HG02970 (cell line): ENCODE measurements at regions not wholly inside any gene's neighbourhood (a gene's known extent, or its start where the extent isn't known, plus 50 kb on each side); places are given as distances from the start of the nearest gene placed in this dataset.
"Not testable (repeated sequence)": the region's sequence is repeated elsewhere in the genome, so short reads cannot be mapped to it uniquely, and the experiment has no call there.

Source experiments
- ATAC-seq: cut with Tn5 transposase; IDR thresholded peaks from one replicate; pipeline ENCODE4 v1.9.1; 2021; ENCODE audit warnings: mild to moderate bottlenecking, moderate library complexity, moderate number of reproducible peaks; ENCODE audit not compliant: unreplicated experiment, low FRiP score

DNA sequence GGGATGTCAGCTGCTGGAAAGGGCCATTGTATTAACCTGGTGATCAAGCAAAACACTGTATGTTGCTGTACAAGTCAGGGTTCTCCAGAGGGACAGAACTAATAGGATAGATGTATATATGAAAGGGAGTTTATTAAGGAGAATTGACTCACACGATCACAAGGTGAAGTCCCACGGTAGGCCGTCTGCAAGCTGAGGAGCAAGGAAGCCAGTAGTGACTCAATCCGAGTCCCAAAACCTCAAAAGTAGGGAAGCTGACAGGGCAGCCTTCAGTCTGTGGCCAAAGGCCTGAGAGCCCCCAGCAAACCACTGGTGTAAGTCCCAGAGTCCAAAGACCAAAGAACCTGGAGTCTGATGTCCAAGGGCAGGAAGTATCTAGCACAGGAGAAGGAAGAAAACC, 116.0 kb upstream of the DAP start:
- ATAC-seq = not testable (repeated sequence)

GRCh38 chr5:10876006-10876744, 115.1 kb upstream of the DAP start:
- no peak for ATAC-seq

- no peak for ATAC-seq
Measured at GRCh38 chr5:10875201-10875768, 114.3 kb upstream of the DAP start.

GRCh38 chr5:10874541-10874940, 113.5 kb upstream of the DAP start:
- no peak for ATAC-seq

GRCh38 chr5:10870791-10871190, 109.8 kb upstream of the DAP start:
- no peak for ATAC-seq

- ATAC-seq = no peak
Measured at GRCh38 chr5:10868956-10869355, 107.9 kb upstream of the DAP start.

DNA sequence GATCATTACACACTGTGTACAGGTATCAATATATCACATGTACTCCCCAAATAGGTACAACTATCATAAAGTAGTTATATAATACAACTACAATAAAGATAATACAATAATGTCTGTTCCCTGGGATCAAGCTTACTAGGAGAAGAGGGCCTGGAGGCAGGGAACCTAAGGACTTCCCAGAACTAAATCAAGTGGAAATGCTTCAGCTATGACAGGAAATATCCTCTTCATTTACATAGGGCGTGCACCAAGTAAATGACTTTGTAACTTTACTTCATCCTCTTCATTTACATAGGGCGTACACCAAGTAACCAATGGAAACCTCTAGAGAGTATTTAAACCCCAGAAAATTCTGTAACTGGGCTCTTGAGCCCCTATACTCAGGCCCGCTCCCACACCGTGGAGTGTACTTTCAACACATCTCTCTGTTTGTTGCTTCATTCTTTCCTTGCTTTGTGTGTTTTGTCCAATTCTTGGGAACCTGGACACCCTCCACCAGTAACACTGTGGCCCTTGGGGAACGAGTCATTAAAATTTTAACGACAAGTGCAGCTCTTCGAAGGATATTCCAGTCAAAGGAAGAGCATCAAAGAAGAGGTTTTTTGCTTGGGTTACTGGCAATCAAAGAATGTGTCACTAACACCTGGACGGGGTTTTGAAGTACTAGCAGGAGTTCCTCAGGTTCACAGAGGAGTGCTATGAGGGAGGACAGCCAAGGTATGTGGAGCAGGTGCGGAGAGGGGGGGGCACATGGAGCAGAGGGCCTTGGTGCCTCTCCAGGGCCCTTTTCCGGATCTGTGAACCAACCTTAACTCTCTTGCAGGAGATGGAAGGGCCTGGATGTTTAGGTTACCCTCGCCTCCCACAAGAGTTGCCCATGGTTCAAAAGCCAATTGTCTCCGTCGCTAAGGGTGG, 106.6 kb upstream of the DAP start:
- ATAC-seq = no peak

GRCh38 chr5:10866913-10867312, 105.9 kb upstream of the DAP start:
- ATAC-seq = no peak

DNA sequence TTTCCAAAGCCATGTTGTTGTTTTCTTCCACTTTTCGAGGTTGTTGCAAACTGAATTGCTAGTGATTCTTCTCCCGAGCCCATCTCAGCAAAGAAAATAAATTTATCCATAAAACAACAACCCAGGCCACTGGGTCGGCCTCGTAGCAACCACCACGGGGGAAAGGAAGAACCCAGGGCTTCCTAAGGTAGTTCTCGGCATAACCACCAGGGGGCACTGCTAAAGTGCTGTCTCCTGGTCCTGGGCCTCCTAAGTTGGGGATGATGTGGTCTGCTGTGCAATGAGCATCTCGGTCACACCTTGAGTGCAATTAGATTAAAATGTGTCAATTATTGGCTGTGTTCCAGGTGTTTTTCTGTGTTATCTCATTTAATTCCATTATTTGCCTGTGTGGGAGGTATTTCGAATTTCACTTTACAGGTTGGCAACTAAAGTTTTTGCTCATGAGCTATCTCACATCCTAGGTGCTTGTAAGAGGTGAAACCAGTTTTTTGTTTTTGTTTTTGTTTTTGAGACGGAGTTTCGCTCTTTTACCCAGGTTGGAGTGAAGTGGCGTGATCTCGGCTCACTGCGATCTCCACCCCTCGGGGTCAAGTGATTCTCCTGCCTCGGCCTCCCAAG, 102.8 kb upstream of the DAP start:
- ATAC-seq = peak; percentile 80

DNA sequence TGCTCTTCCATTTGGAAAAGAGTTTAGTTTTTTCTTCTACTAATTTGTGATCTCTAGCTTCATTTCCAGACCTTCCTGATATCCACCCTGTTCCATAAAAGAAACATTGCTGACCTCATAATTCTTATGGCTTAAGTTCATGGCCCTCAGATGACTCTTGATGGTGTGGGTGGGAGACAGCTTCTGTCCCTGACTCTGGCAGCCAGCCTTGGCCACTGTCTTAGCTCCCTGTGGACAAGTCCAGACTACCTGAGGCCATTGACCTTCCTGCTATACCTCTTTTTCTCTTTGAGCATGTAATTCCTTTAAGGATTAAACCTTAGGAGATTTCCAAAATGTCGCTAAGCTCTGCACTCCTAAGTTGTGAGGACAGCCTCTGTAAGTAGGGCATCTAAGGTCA, 101.1 kb upstream of the DAP start:
- no peak for ATAC-seq

DNA sequence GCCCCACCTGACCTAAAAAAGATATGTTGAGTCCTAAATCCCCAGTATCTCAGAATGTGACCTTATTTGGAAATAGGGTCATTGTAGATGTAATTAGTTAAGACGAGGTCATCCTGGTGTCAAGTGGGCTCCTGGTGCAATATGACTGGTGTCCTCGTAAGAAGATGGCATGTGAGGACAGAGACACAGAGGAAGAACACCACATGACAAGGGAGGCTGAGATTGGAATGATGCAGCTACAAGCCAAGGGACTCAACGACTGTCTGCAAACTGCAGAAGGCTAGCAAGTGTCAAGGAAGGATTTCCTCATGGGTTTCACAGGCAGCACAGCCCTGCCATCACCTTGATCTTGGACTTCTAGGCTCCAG, 100.4 kb upstream of the DAP start:
- ATAC-seq = no peak

DNA sequence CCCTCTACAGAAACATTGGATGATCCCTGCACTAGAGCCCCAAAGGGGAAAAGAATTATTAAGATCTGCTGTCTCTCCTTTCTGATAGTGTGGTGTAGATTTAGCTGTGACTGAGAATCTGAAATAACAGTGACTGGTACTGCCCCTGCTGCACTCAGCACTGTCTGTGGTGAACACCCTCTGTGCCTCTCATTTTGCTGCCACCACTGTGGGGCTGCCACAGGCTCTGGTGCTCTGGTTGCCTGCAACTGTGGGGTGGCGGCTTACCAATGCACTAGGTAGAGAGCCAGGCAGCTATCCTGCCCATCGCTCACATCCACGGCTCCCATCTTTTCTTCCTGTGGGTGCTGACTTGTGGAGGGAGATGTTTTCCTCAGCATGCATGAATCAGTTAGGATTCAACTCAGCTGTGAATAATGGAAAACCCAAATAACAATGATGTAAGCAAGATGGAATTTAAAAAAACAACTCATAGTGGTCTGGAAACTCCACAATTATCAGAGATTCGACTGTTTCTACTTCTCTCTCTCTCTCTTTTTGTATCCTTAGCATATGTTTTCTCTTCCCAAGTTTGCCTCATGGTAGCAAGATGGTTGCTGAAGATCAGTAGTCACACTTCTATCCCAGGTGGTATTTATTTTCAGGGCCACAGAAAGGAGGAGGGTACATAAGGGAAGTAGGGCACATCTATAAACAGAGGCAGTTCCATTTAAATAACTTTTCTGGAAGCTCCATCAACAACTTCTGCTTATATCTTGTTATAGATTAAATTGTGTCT, 99.8 kb upstream of the DAP start:
- ATAC-seq = no peak

GRCh38 chr5:10860196-10860543, 99.1 kb upstream of the DAP start:
- ATAC-seq = no peak

GRCh38 chr5:10859393-10860195, 98.6 kb upstream of the DAP start:
- no peak for ATAC-seq

GRCh38 chr5:10858945-10859344, 97.9 kb upstream of the DAP start:
- no peak for ATAC-seq

- no peak for ATAC-seq
Measured at GRCh38 chr5:10858307-10858706, 97.3 kb upstream of the DAP start.

DNA sequence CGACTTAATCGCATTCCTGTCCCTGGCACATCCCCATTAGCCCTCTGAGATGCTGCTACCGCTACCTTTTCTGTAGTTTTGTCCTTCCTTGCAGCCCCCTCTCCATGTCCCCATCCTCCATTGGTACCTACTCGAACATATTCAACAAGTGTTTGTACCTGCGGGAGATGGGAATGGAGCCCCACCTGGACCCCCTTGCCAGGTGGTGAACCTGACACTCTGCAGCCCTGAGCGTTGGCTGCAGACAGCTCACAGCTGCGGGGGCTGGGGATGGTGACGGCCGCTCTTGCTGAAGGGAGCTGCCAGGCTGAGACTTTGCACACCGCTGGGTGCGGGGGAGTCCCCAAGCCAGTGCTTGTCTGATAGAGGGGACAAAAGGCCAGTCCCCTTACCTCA, 96.3 kb upstream of the DAP start:
- ATAC-seq = no peak

DNA sequence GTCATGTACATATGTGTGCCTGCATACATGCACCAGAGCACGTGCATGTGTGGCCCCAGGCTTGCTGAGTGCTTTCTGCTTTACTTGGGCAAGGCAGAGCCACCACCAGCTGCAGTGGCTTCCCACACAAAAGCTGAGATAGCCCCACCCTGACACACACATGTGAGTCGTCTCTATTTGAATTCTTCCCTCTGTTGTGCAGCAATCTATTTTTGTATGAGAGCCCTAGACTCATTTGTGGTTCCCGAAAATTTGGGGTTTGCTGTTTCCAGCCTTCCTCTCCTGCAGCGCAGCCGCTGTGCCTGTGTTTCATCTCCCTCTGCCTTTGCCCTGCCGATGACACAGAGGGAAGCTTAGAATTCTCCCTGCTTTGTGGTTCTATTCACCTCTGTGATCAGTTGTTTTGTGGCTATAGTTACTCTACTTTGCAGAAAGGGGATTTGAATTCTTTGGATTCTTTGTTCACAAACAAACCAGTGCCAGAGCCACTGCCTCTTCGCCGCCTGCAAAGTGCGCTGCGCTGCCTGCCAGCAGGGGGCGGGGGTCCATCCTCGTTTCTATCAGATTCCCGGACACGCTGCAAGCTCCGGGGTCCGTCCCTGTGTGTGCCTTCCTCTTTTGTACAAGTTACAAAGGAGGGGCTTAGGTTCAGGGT, 95.8 kb upstream of the DAP start:
- ATAC-seq = no peak

DNA sequence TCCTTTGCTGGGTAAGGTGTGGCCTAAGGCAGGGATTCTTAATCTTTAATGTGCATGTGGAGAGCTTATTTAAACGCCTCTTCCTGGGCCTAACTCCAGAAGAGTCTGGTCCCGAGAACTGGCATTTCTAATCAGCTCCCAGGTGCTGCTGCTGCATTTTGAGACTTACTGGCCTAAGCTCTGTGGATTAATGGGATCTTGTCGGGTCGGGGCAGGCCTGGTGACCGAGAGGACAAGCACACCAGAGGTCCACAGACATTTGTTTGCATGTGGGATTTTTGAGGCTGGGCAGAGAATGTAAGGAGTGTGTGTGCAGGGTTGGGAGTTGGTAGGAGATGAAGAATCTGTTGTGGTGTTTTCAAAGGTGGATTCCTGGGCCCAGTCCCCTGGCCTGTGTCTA, 95.0 kb upstream of the DAP start:
- ATAC-seq = no peak
